ENCODE measurements at regions not wholly inside any gene's neighbourhood (a gene's known extent, or its start where the extent isn't known, plus 50 kb on each side); places are given as distances from the start of the nearest gene placed in this dataset.

GRCh38 chr3:1907911-1908310 lies 190.8 kb upstream of the CNTN4 start:
- in situ Hi-C loops (cut with HindIII; ENCODE audit: low sequenced_read_pairs): no loop called here
- no peak for DNase-seq (ENCODE audit: low spot score)

GRCh38 chr3:1908651-1909445 lies 189.8 kb upstream of the CNTN4 start:
- in situ Hi-C loops (cut with HindIII; ENCODE audit: low sequenced_read_pairs): no loop called here
- peak; percentile 70 for DNase-seq (ENCODE audit: low spot score)

- DNase-seq (ENCODE audit: low spot score): no peak
- in situ Hi-C loops (cut with HindIII; ENCODE audit: low sequenced_read_pairs): no loop called here
These were observed 188.3 kb upstream of the CNTN4 start for GRCh38 chr3:1910322-1910721.

GRCh38 chr3:1929788-1930414 lies 168.8 kb upstream of the CNTN4 start:
- in situ Hi-C loops (cut with HindIII; ENCODE audit: low sequenced_read_pairs): no loop called here
- no peak for DNase-seq (ENCODE audit: low spot score)

- DNase-seq (ENCODE audit: low spot score): no peak
- in situ Hi-C loops (cut with HindIII; ENCODE audit: low sequenced_read_pairs): no loop called here
These were observed 159.7 kb upstream of the CNTN4 start for GRCh38 chr3:1938975-1939374.

- in situ Hi-C loops (cut with HindIII; ENCODE audit: low sequenced_read_pairs): no loop called here
- DNase-seq (ENCODE audit: low spot score): no peak
These were observed 155.9 kb upstream of the CNTN4 start for GRCh38 chr3:1942781-1943180.

- in situ Hi-C loops (cut with HindIII; ENCODE audit: low sequenced_read_pairs): no loop called here
- no peak for DNase-seq (ENCODE audit: low spot score)
These were observed 155.1 kb upstream of the CNTN4 start for GRCh38 chr3:1943395-1944118.

- in situ Hi-C loops (cut with HindIII; ENCODE audit: low sequenced_read_pairs): no loop called here
- no peak for DNase-seq (ENCODE audit: low spot score)
These were observed 153.0 kb upstream of the CNTN4 start for GRCh38 chr3:1945698-1946097.

- in situ Hi-C loops (cut with HindIII; ENCODE audit: low sequenced_read_pairs): no loop called here
- no peak for DNase-seq (ENCODE audit: low spot score)
These were observed 145.1 kb upstream of the CNTN4 start for GRCh38 chr3:1953536-1953935.

- DNase-seq (ENCODE audit: low spot score): no peak
- in situ Hi-C loops (cut with HindIII; ENCODE audit: low sequenced_read_pairs): no loop called here
These were observed 144.0 kb upstream of the CNTN4 start for GRCh38 chr3:1954632-1955031.

GRCh38 chr3:1955170-1955569 lies 143.5 kb upstream of the CNTN4 start:
- in situ Hi-C loops (cut with HindIII; ENCODE audit: low sequenced_read_pairs): no loop called here
- no peak for DNase-seq (ENCODE audit: low spot score)

GRCh38 chr3:1955750-1956149 lies 142.9 kb upstream of the CNTN4 start:
- in situ Hi-C loops (cut with HindIII; ENCODE audit: low sequenced_read_pairs): no loop called here
- no peak for DNase-seq (ENCODE audit: low spot score)

- in situ Hi-C loops (cut with HindIII; ENCODE audit: low sequenced_read_pairs): no loop called here
- DNase-seq (ENCODE audit: low spot score): no peak
These were observed 138.2 kb upstream of the CNTN4 start for GRCh38 chr3:1960506-1960905.

GRCh38 chr3:1962396-1963088 lies 136.1 kb upstream of the CNTN4 start:
- no peak for DNase-seq (ENCODE audit: low spot score)
- in situ Hi-C loops (cut with HindIII; ENCODE audit: low sequenced_read_pairs): no loop called here

- in situ Hi-C loops (cut with HindIII; ENCODE audit: low sequenced_read_pairs): no loop called here
- DNase-seq (ENCODE audit: low spot score): no peak
These were observed 134.8 kb upstream of the CNTN4 start for GRCh38 chr3:1963896-1964295.

- DNase-seq (ENCODE audit: low spot score): no peak
- in situ Hi-C loops (cut with HindIII; ENCODE audit: low sequenced_read_pairs): no loop called here
These were observed 131.1 kb upstream of the CNTN4 start for GRCh38 chr3:1967525-1967924.

GRCh38 chr3:1969281-1969680 lies 129.4 kb upstream of the CNTN4 start:
- DNase-seq (ENCODE audit: low spot score): no peak
- in situ Hi-C loops (cut with HindIII; ENCODE audit: low sequenced_read_pairs): no loop called here

- in situ Hi-C loops (cut with HindIII; ENCODE audit: low sequenced_read_pairs): no loop called here
- no peak for DNase-seq (ENCODE audit: low spot score)
These were observed 126.9 kb upstream of the CNTN4 start for GRCh38 chr3:1971780-1972179.

GRCh38 chr3:1979961-1980615 lies 118.6 kb upstream of the CNTN4 start:
- in situ Hi-C loops (cut with HindIII; ENCODE audit: low sequenced_read_pairs): no loop called here
- no peak for DNase-seq (ENCODE audit: low spot score)
